IgD-negative memory B cell (primary cell): ENCODE measurements at regions not wholly inside any gene's neighbourhood (a gene's known extent, or its start where the extent isn't known, plus 50 kb on each side); places are given as distances from the start of the nearest gene placed in this dataset.

Experiments used
- H3K27ac Mint-ChIP-seq, 3 donors: one replicate each; pipeline ENCODE4 v1.8.0; 2020 to 2022; ENCODE audit warnings: mild to moderate bottlenecking in 3 of 3, mixed read lengths in 3 of 3, moderate library complexity in 1 of 3
- H3K27me3 Mint-ChIP-seq: one replicate; pipeline ENCODE4 v1.8.0; 2021; ENCODE audit warnings: mixed read lengths
- H3K36me3 Mint-ChIP-seq: one replicate; pipeline ENCODE4 v1.8.0; 2020; ENCODE audit warnings: mild to moderate bottlenecking, mixed read lengths
- H3K4me1 Mint-ChIP-seq, 3 donors: one replicate each; pipeline ENCODE4 v1.8.0; 2020 to 2022; ENCODE audit warnings: mixed read lengths in 3 of 3, mild to moderate bottlenecking in 1 of 3
- H3K4me3 Mint-ChIP-seq, 4 donors: one replicate each; pipeline ENCODE4 v1.8.0; 2020 to 2022; ENCODE audit warnings: mild to moderate bottlenecking in 4 of 4, mixed read lengths in 4 of 4, moderate library complexity in 3 of 4
- H3K9me3 Mint-ChIP-seq, 3 donors: one replicate each; pipeline ENCODE4 v1.8.0; 2020 to 2021; ENCODE audit warnings: mixed read lengths in 3 of 3, mild to moderate bottlenecking in 1 of 3

- H3K4me3 Mint-ChIP-seq: no peak overlapping the region
- no peak overlapping the region for H3K27ac Mint-ChIP-seq
- no peaks in the 10 kb centered on the region for H3K27me3 Mint-ChIP-seq
- no peaks in the 10 kb centered on the region for H3K4me1 Mint-ChIP-seq
- H3K36me3 Mint-ChIP-seq: no peaks in the 10 kb centered on the region
- peaks cover 0 to 8% (median 5%) of the 10 kb centered on the region in 3 donors for H3K9me3 Mint-ChIP-seq
Measured at GRCh38 chr6:92848459-92848858, 570.9 kb downstream of the EPHA7 start.

GRCh38 chr6:92847988-92848387 is 571.4 kb downstream of the EPHA7 start:
- H3K27ac Mint-ChIP-seq: no peak overlapping the region
- H3K27me3 Mint-ChIP-seq: no peaks in the 10 kb centered on the region

GRCh38 chr6:92840246-92840930 is 579.0 kb downstream of the EPHA7 start:
- Mint-ChIP-seq H3K4me1 (no peaks in the 10 kb centered on the region), H3K4me3 (no peak overlapping the region), H3K36me3 (peaks cover 2% of the 10 kb centered on the region), H3K27me3 (no peaks in the 10 kb centered on the region), H3K9me3 (peaks cover 3 to 9% (median 4%) of the 10 kb centered on the region in 3 donors), H3K27ac (peak overlapping the region in 1 of 3 donors; percentile 46)

More at GRCh38 chr6:92847988-92848387, 571.4 kb downstream of the EPHA7 start:
- no peak overlapping the region for H3K4me3 Mint-ChIP-seq
- H3K9me3 Mint-ChIP-seq: peaks cover 0 to 11% (median 5%) of the 10 kb centered on the region in 3 donors
- H3K36me3 Mint-ChIP-seq: no peaks in the 10 kb centered on the region
- no peaks in the 10 kb centered on the region for H3K4me1 Mint-ChIP-seq

- Mint-ChIP-seq H3K4me1 (no peaks in the 10 kb centered on the region), H3K36me3 (peaks cover 4% of the 10 kb centered on the region), H3K27ac (no peak overlapping the region), H3K9me3 (peaks cover 4 to 8% (median 4%) of the 10 kb centered on the region in 3 donors), H3K4me3 (no peak overlapping the region), H3K27me3 (no peaks in the 10 kb centered on the region)
Measured at GRCh38 chr6:92828788-92829187, 590.6 kb downstream of the EPHA7 start.

- Mint-ChIP-seq H3K4me3 (no peak overlapping the region), H3K27me3 (no peaks in the 10 kb centered on the region), H3K4me1 (no peaks in the 10 kb centered on the region), H3K27ac (no peak overlapping the region), H3K36me3 (peaks cover 4% of the 10 kb centered on the region), H3K9me3 (peaks cover 6 to 7% (median 6%) of the 10 kb centered on the region in 3 donors)
Measured at GRCh38 chr6:92827104-92827503, 592.3 kb downstream of the EPHA7 start.

GRCh38 chr6:92826633-92827032 is 592.7 kb downstream of the EPHA7 start:
- peaks cover 4% of the 10 kb centered on the region for H3K36me3 Mint-ChIP-seq
- H3K4me3 Mint-ChIP-seq: no peak overlapping the region
- peaks cover 6 to 7% (median 6%) of the 10 kb centered on the region in 3 donors for H3K9me3 Mint-ChIP-seq
- H3K27me3 Mint-ChIP-seq: no peaks in the 10 kb centered on the region
- H3K4me1 Mint-ChIP-seq: no peaks in the 10 kb centered on the region
- no peak overlapping the region for H3K27ac Mint-ChIP-seq

- H3K27ac Mint-ChIP-seq: no peak overlapping the region
- H3K27me3 Mint-ChIP-seq: no peaks in the 10 kb centered on the region
- H3K4me1 Mint-ChIP-seq: no peaks in the 10 kb centered on the region
- H3K9me3 Mint-ChIP-seq: peaks cover 6 to 18% (median 7%) of the 10 kb centered on the region in 3 donors
- no peak overlapping the region for H3K4me3 Mint-ChIP-seq
- H3K36me3 Mint-ChIP-seq: peaks cover 4% of the 10 kb centered on the region
Measured at GRCh38 chr6:92822222-92822621, 597.1 kb downstream of the EPHA7 start.

- no peak overlapping the region for H3K4me3 Mint-ChIP-seq
- H3K4me1 Mint-ChIP-seq: no peaks in the 10 kb centered on the region
- peaks cover 0 to 19% (median 4%) of the 10 kb centered on the region in 3 donors for H3K9me3 Mint-ChIP-seq
- H3K27ac Mint-ChIP-seq: no peak overlapping the region
- no peaks in the 10 kb centered on the region for H3K27me3 Mint-ChIP-seq
- H3K36me3 Mint-ChIP-seq: no peaks in the 10 kb centered on the region
Measured at GRCh38 chr6:92820601-92821000, 598.8 kb downstream of the EPHA7 start.

GRCh38 chr6:92810913-92811312 is 608.4 kb downstream of the EPHA7 start:
- H3K4me3 Mint-ChIP-seq: no peak overlapping the region

GRCh38 chr6:92806254-92806653 is 613.1 kb downstream of the EPHA7 start:
- H3K36me3 Mint-ChIP-seq: no peaks in the 10 kb centered on the region
- no peak overlapping the region for H3K4me3 Mint-ChIP-seq
- no peaks in the 10 kb centered on the region for H3K27me3 Mint-ChIP-seq
- peaks cover 0 to 2% (median 0%) of the 10 kb centered on the region in 3 donors for H3K9me3 Mint-ChIP-seq
- no peaks in the 10 kb centered on the region for H3K4me1 Mint-ChIP-seq
- H3K27ac Mint-ChIP-seq: no peak overlapping the region

More at GRCh38 chr6:92810913-92811312, 608.4 kb downstream of the EPHA7 start:
- Mint-ChIP-seq H3K27me3 (no peaks in the 10 kb centered on the region), H3K36me3 (no peaks in the 10 kb centered on the region), H3K9me3 (peaks cover 0 to 2% (median 0%) of the 10 kb centered on the region in 3 donors), H3K27ac (no peak overlapping the region), H3K4me1 (no peaks in the 10 kb centered on the region)

- no peaks in the 10 kb centered on the region for H3K27me3 Mint-ChIP-seq
- H3K9me3 Mint-ChIP-seq: peaks cover 0 to 10% (median 2%) of the 10 kb centered on the region in 3 donors
- no peak overlapping the region for H3K27ac Mint-ChIP-seq
- peaks cover 1% of the 10 kb centered on the region for H3K36me3 Mint-ChIP-seq
- no peak overlapping the region for H3K4me3 Mint-ChIP-seq
- no peaks in the 10 kb centered on the region for H3K4me1 Mint-ChIP-seq
Measured at GRCh38 chr6:92791403-92791802, 628.0 kb downstream of the EPHA7 start.

- H3K36me3 Mint-ChIP-seq: peaks cover 1% of the 10 kb centered on the region
- H3K27ac Mint-ChIP-seq: no peak overlapping the region
- H3K4me1 Mint-ChIP-seq: no peaks in the 10 kb centered on the region
- H3K4me3 Mint-ChIP-seq: no peak overlapping the region
- peaks cover 0 to 5% (median 3%) of the 10 kb centered on the region in 3 donors for H3K9me3 Mint-ChIP-seq
- no peaks in the 10 kb centered on the region for H3K27me3 Mint-ChIP-seq
Measured at GRCh38 chr6:92790381-92790780, 629.0 kb downstream of the EPHA7 start.

GRCh38 chr6:92784235-92784634 is 635.1 kb downstream of the EPHA7 start:
- peaks cover 0 to 4% (median 1%) of the 10 kb centered on the region in 3 donors for H3K9me3 Mint-ChIP-seq
- no peak overlapping the region for H3K4me3 Mint-ChIP-seq
- H3K27ac Mint-ChIP-seq: no peak overlapping the region
- H3K4me1 Mint-ChIP-seq: no peaks in the 10 kb centered on the region
- no peaks in the 10 kb centered on the region for H3K27me3 Mint-ChIP-seq
- H3K36me3 Mint-ChIP-seq: peaks cover 1% of the 10 kb centered on the region

GRCh38 chr6:92779746-92780145 is 639.6 kb downstream of the EPHA7 start:
- Mint-ChIP-seq H3K4me3 (no peak overlapping the region), H3K36me3 (no peaks in the 10 kb centered on the region), H3K4me1 (no peaks in the 10 kb centered on the region), H3K27me3 (no peaks in the 10 kb centered on the region), H3K9me3 (peaks cover 1 to 4% (median 2%) of the 10 kb centered on the region in 3 donors), H3K27ac (no peak overlapping the region)

GRCh38 chr6:92777146-92777740 is 642.1 kb downstream of the EPHA7 start:
- no peaks in the 10 kb centered on the region for H3K36me3 Mint-ChIP-seq
- peaks cover 1 to 4% (median 2%) of the 10 kb centered on the region in 3 donors for H3K9me3 Mint-ChIP-seq
- no peak overlapping the region for H3K27ac Mint-ChIP-seq
- H3K4me1 Mint-ChIP-seq: no peaks in the 10 kb centered on the region
- no peak overlapping the region for H3K4me3 Mint-ChIP-seq
- H3K27me3 Mint-ChIP-seq: no peaks in the 10 kb centered on the region

- no peak overlapping the region for H3K4me3 Mint-ChIP-seq
- H3K36me3 Mint-ChIP-seq: no peaks in the 10 kb centered on the region
- H3K27ac Mint-ChIP-seq: peak overlapping the region in 1 of 3 donors; percentile 39
- H3K4me1 Mint-ChIP-seq: no peaks in the 10 kb centered on the region
- peaks cover 0 to 10% (median 4%) of the 10 kb centered on the region in 3 donors for H3K9me3 Mint-ChIP-seq
- no peaks in the 10 kb centered on the region for H3K27me3 Mint-ChIP-seq
Measured at GRCh38 chr6:92770540-92770939, 648.8 kb downstream of the EPHA7 start.
